ENCODE measurements at regions not wholly inside any gene's neighbourhood (a gene's known extent, or its start where the extent isn't known, plus 50 kb on each side); places are given as distances from the start of the nearest gene placed in this dataset.

- TF ChIP-seq, protein P1, sequence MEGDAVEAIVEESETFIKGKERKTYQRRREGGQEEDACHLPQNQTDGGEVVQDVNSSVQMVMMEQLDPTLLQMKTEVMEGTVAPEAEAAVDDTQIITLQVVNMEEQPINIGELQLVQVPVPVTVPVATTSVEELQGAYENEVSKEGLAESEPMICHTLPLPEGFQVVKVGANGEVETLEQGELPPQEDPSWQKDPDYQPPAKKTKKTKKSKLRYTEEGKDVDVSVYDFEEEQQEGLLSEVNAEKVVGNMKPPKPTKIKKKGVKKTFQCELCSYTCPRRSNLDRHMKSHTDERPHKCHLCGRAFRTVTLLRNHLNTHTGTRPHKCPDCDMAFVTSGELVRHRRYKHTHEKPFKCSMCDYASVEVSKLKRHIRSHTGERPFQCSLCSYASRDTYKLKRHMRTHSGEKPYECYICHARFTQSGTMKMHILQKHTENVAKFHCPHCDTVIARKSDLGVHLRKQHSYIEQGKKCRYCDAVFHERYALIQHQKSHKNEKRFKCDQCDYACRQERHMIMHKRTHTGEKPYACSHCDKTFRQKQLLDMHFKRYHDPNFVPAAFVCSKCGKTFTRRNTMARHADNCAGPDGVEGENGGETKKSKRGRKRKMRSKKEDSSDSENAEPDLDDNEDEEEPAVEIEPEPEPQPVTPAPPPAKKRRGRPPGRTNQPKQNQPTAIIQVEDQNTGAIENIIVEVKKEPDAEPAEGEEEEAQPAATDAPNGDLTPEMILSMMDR (IDR thresholded peaks at IDR 0.05; ENCODE audit: insufficient read depth, low read length) = no peak
- no peak for TF ChIP-seq SPI1 (IDR thresholded peaks at IDR 0.05; ENCODE audit: borderline replicate concordance, low read depth)
- TF ChIP-seq, protein P2, sequence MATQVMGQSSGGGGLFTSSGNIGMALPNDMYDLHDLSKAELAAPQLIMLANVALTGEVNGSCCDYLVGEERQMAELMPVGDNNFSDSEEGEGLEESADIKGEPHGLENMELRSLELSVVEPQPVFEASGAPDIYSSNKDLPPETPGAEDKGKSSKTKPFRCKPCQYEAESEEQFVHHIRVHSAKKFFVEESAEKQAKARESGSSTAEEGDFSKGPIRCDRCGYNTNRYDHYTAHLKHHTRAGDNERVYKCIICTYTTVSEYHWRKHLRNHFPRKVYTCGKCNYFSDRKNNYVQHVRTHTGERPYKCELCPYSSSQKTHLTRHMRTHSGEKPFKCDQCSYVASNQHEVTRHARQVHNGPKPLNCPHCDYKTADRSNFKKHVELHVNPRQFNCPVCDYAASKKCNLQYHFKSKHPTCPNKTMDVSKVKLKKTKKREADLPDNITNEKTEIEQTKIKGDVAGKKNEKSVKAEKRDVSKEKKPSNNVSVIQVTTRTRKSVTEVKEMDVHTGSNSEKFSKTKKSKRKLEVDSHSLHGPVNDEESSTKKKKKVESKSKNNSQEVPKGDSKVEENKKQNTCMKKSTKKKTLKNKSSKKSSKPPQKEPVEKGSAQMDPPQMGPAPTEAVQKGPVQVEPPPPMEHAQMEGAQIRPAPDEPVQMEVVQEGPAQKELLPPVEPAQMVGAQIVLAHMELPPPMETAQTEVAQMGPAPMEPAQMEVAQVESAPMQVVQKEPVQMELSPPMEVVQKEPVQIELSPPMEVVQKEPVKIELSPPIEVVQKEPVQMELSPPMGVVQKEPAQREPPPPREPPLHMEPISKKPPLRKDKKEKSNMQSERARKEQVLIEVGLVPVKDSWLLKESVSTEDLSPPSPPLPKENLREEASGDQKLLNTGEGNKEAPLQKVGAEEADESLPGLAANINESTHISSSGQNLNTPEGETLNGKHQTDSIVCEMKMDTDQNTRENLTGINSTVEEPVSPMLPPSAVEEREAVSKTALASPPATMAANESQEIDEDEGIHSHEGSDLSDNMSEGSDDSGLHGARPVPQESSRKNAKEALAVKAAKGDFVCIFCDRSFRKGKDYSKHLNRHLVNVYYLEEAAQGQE (IDR thresholded peaks at IDR 0.05; ENCODE audit: insufficient replicate concordance, low read depth) = no peak
- TF ChIP-seq POLR2AphosphoS5 (IDR thresholded peaks at IDR 0.05; ENCODE audit: low read depth) = no peak
- no peak for TF ChIP-seq GABPA (IDR thresholded peaks at IDR 0.05; ENCODE audit: low read depth)
These were observed 219.2 kb upstream of the CDH5 start for GRCh38 chr16:66147291-66147690.
